Glomerular visceral epithelial cell (primary cell): ENCODE measurements at regions not wholly inside any gene's neighbourhood (a gene's known extent, or its start where the extent isn't known, plus 50 kb on each side); places are given as distances from the start of the nearest gene placed in this dataset.
"Not testable (repeated sequence)": the region's sequence is repeated elsewhere in the genome, so short reads cannot be mapped to it uniquely, and the experiment has no call there.

Source experiments
- DNase-seq: peaks from one replicate; pipeline ENCODE4 v3.0.0-alpha.2; 2016; ENCODE audit errors: extremely low spot score

DNA sequence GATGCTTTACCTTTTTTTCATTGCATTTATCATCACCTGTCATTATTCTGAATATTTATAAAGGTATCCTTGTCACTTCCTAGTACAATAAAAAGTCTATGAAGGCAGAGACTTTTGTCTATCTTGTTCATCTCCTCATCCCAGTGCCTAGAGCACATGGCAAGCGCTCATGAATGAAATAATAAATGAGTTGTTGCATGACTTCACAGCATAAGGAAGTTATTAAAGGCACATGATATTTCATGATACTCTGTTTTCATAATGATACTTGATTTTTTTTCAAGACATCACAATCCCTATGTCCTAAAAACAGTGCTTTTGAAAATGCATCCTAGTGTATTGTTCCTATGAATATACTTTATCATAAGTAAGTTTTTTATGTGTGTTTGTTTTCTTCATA, 310.6 kb upstream of the RSPO3 start:
- no peak for DNase-seq

GRCh38 chr6:126811321-126811720, 307.1 kb upstream of the RSPO3 start:
- DNase-seq = no peak

GRCh38 chr6:126812010-126812409, 306.5 kb upstream of the RSPO3 start:
- DNase-seq = no peak

DNA sequence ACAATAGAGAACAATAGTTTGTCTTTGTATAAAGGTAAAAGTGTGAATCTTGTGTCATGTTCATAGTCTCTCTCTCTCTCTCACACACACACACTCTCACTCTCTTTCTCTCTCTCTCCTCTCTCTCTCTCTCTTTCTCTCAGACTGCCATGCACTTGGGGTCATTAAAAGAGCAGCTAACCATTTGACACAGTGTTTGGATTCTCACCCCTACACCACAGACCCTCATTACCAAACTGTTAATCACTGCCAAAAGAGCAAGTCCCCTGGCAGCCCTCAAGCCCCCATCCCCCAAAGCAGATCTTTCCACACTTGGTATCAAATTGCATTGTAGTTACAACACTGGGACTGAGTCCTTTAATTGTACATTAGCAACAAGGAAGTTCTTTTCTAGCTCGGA, 305.8 kb upstream of the RSPO3 start:
- no peak for DNase-seq

- DNase-seq = no peak
Observed at GRCh38 chr6:126820634-126821033, 297.8 kb upstream of the RSPO3 start.

DNA sequence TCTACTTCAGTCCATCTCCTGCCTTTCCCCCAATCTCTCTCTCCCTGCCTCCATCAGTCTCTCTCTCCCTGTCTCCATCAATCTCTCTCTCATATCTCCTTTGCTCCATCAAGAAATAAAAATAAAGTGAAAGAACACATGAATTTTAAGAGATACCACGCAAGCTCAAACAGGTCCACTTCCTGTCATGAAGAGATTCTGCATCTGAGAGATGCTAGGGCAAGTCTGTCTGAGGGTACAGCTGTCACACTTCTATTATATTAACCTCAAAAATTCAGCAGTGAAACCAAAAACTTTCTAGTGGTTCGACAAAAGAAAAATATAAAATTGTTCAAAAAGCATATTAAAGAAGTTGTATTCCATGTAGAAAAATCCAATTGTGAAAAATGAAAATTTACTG, 296.8 kb upstream of the RSPO3 start:
- DNase-seq = no peak

GRCh38 chr6:126824226-126824625, 294.2 kb upstream of the RSPO3 start:
- no peak for DNase-seq

- no peak for DNase-seq
Observed at GRCh38 chr6:126824815-126825214, 293.7 kb upstream of the RSPO3 start.

DNA sequence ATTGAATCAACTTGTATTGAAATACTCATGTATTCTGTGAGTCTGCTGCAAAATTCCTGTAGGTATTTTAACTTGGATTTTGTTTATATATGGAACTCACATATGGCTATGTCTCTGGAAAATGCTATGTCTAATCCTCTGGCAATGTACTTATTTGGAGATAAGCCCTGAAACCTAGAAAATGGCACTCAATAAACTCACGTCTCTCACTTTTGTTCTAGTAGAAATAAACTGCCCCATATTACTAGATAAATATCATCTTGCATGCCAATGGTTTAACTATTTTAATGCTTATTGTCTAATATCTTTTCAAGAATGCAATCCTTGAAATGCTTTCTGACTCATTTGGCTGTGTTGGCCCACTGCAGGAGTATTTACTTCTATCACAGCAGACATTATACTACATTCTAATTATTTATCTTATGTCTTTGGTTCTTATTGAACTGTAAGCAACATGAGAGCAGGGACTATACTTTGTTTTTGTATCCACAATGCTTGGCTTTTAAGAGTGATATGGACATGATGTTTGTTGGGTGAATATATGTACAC, 292.2 kb upstream of the RSPO3 start:
- DNase-seq = no peak

DNA sequence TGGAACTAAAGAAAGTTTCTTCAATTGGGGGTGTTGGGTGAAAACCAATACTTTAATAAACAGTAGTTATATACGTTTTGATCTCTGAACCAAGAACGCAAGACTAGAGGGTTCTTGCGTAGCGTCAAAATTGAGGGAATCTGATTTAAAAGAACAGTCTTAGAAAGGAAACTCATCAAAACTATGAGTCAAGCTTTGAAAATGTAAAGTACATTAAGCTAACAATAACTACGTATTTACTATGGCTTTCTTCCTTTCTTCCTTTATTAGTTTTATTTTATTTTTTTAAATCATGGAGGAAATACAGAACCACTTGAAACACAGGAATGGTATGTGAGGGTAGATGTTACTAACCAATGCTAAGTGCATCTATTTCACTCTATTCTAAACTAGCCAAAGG, 287.0 kb upstream of the RSPO3 start:
- DNase-seq = no peak

DNA sequence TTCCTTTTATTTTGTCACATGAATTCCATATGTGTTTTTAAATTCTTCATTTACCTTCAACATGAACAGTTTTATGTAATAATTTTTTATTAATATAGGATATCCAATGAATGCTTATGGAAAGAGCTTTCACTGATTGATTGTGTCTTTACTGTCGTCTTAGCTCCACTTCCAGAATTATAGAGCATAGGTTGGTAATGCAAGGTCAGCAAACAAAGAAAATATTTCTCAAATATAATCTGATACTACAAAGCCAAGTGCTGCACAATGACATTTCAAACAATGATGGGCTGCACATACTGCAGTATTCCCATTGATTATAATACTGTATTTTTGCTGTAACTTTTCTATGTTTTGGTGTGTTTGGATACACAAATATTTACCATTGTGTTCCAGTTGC, 275.7 kb upstream of the RSPO3 start:
- no peak for DNase-seq

DNA sequence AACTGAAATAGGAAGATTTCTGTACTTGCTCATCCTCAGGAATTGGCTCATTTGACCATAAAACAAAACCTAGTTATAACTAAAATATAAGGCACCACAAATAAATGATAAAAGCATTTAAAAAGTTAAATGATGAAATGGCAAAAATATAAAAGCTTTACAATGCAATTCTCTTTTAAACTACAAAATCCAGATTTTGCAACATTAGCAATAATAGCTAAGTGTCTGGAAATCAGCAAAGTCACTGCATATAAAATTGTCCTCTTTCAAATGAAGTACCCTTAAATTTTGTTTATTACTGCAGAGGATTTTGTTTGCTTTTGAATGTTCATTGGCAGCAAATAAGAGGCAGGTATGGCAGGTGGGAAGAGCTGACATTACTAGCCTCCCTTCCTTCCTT, 270.4 kb upstream of the RSPO3 start:
- DNase-seq = no peak

DNA sequence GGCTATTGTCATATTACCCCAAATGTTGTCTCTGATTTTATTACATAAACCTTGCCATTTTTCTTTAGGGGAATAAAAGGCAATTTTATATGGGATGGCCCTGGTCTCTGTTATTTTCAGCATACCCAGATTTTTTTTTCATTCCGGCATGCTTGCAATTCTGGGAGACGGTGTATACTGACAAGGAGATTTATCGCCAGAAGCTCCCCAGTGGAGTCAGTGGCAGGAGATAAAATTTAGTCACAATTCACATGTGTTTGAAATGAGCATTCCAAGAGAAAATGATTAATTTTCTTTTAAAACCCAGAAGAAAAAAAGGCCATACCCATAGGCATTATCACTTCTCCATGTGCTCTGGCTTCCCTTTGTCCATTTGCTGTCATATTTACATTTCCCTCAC, 250.8 kb upstream of the RSPO3 start:
- no peak for DNase-seq

- DNase-seq = no peak
Observed at GRCh38 chr6:126873351-126873750, 245.1 kb upstream of the RSPO3 start.

DNA sequence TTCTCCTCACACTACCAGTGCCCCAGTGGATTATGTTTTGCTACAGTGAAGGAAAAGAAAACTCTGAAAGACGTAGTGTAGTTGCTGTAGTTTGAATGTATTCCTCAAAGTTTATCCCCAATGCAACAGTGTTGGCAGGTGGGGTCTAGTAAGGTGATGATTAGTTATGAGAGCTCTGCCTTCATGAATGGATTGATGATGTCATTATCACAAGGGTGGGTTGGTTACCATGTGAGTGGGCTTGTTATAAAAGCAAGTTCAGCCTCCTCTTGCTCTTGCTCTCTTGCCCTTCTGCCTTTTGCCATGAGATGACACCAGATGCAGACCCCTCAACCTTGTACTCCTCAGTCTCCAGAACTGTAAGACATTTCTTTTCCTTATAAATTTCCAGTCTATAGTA, 244.7 kb upstream of the RSPO3 start:
- no peak for DNase-seq

DNA sequence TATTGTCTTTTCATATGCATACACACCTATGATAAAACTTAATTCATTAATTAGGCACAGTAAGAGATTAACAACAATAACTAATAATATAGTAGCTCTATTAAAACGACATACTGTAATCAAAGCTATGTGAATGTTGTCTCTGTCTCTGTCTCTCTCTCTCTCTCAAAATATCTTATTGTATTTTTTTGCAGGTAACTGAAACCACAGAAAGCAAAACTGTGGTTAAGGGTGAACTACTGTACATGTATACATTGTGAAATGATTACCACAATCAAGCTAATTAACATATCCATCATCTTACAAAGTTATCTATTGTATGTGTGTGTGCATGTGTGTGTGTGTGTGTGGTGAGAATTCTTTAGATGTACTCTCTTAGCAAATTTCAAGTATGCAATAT, 242.0 kb upstream of the RSPO3 start:
- DNase-seq = no peak

GRCh38 chr6:126880964-126881363, 237.5 kb upstream of the RSPO3 start:
- DNase-seq = no peak

DNA sequence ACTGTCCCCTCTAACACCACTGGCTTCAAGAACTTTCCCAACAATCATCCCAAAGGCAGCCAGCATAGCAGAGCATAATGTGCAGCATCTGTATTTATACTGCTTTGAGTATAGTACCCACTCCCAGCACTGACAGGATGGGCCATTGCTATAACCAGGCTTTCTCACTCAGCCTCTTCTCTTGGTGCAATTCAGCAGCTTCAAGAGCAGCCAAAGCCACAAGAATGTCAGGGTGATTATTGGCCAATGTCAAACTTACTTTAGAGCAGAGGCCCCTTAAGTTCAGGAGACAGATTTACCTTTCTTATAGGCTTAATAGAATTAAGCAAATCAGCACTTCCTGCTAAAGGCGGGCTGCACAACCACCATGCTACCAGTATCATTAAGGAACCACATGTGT, 232.4 kb upstream of the RSPO3 start:
- DNase-seq = no peak

- DNase-seq = no peak
Observed at GRCh38 chr6:126888727-126889725, 229.4 kb upstream of the RSPO3 start.

DNA sequence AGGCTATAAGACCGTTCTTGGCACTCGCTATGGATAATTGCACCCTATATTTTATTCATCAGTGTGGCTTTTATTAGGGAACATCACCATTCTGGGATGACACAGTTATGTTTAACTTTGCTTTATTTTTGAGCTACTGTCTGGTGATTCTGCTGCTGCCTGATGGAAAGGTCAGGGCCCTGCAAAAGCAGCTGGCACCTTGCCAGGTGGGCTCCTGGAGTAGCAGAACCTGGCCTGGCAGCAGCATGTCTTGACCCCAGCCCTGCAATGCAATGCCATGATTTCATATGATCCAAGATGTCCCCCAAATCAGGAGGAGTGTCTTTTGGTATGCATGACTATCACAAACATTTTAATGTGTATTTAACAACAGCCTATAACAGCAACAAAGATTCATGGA, 228.4 kb upstream of the RSPO3 start:
- no peak for DNase-seq

DNA sequence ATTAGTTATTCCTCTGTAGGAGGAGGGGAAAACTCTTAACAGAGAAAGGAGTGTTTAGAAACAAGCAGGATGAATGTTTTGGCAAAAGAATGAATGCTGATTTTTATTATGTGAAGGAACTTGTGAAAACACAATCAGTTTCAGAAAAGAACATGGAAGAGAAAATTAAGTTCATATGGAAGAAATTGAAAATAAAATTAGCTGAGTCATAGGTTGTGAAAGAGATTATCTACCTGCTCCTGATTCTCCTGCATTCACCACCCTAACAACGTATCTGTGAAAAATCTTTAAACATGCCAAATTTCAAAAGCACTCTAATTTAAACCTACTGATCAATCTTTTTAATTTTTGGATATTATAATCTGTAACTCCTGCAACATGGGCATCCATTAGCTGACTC, 227.3 kb upstream of the RSPO3 start:
- no peak for DNase-seq

- DNase-seq = not testable (repeated sequence)
Observed at GRCh38 chr6:126892869-126893268, 225.6 kb upstream of the RSPO3 start.

DNA sequence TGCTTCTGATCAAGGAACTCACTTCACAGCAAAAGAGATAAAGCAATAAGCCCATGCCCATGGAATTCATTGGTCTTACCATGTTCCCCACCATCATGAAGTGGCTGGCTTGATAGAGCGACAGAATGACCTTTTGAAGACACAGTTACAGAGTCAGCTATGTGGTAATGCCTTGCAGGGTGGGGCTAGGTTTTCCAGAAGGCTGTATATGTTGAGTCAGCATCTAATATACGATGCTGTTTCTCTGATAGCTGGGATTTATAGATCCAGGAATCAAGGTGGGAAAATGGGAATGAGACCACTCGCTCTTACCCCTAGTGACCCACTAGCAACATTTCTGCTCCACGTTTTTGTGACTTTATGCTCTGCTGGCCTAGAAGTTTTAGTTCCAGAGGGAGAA, 220.7 kb upstream of the RSPO3 start:
- no peak for DNase-seq

DNA sequence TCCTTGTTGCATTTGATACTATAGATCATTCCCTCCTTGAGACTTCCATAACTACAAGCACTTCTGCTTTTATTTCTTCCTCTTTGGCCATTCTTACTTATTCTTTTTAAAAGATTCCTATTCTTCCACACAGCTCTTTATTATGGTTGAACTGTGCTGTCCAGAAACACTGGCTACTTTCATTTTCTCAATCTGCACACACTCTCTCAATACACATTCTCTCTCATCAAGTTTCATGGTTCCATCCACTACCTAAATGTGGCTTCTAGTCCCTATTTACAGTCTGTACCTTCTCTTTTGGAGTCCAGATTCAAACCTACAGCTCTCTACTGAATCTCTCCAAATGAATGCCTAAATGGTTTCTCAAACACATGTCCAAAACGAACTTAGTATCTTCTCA, 214.3 kb upstream of the RSPO3 start:
- no peak for DNase-seq
